ENCODE measurements at regions not wholly inside any gene's neighbourhood (a gene's known extent, or its start where the extent isn't known, plus 50 kb on each side); places are given as distances from the start of the nearest gene placed in this dataset.

- TF ChIP-seq CTCF (IDR thresholded peaks at IDR 0.05; ENCODE audit: extremely low read depth in 1 of 2, insufficient read depth in 1 of 2, low read depth in 1 of 2, low read length in 2 of 2) (no peak), POLR2A (IDR thresholded peaks at IDR 0.05; ENCODE audit: low read depth, low read length) (no peak), POLR2AphosphoS5 (IDR thresholded peaks at IDR 0.05; ENCODE audit: insufficient read depth, low read depth, low read length) (no peak), EZH2 (IDR thresholded peaks at IDR 0.05; ENCODE audit: borderline replicate concordance, low read depth, low read length, severe bottlenecking) (no peak)
These were observed 80.3 kb upstream of the SEMA6A start for GRCh38 chr5:116654925-116655324.
